NCI-H460 (cell line): ENCODE measurements at regions not wholly inside any gene's neighbourhood (a gene's known extent, or its start where the extent isn't known, plus 50 kb on each side); places are given as distances from the start of the nearest gene placed in this dataset.

ENCODE experiments used
- small RNA-seq, 2 experiments: library from RNA; depleted of rRNA; stranded (forward); fragments of <200 nt; gene quantifications; one replicate each; pipeline ENCODE3, GENCODE V24; 2014

Small RNA genes lying in the stretch of these regions (small RNA-seq; reads per million reads assigned to genes)
- 0.10 to 1.9 reads per million in 2 experiments for gene MIR551B
- 0.15 to 1.3 reads per million in 2 experiments for gene RNU2-20P
